IgD-negative memory B cell (primary cell): ENCODE measurements at regions not wholly inside any gene's neighbourhood (a gene's known extent, or its start where the extent isn't known, plus 50 kb on each side); places are given as distances from the start of the nearest gene placed in this dataset.

ENCODE experiments used
- H3K27ac Mint-ChIP-seq, 3 donors: one replicate each; pipeline ENCODE4 v1.8.0; 2020 to 2022; ENCODE audit warnings: mild to moderate bottlenecking in 3 of 3, mixed read lengths in 3 of 3, moderate library complexity in 1 of 3
- H3K27me3 Mint-ChIP-seq: one replicate; pipeline ENCODE4 v1.8.0; 2021; ENCODE audit warnings: mixed read lengths
- H3K36me3 Mint-ChIP-seq: one replicate; pipeline ENCODE4 v1.8.0; 2020; ENCODE audit warnings: mild to moderate bottlenecking, mixed read lengths
- H3K4me1 Mint-ChIP-seq, 3 donors: one replicate each; pipeline ENCODE4 v1.8.0; 2020 to 2022; ENCODE audit warnings: mixed read lengths in 3 of 3, mild to moderate bottlenecking in 1 of 3
- H3K4me3 Mint-ChIP-seq, 4 donors: one replicate each; pipeline ENCODE4 v1.8.0; 2020 to 2022; ENCODE audit warnings: mild to moderate bottlenecking in 4 of 4, mixed read lengths in 4 of 4, moderate library complexity in 3 of 4
- H3K9me3 Mint-ChIP-seq, 3 donors: one replicate each; pipeline ENCODE4 v1.8.0; 2020 to 2021; ENCODE audit warnings: mixed read lengths in 3 of 3, mild to moderate bottlenecking in 1 of 3

DNA sequence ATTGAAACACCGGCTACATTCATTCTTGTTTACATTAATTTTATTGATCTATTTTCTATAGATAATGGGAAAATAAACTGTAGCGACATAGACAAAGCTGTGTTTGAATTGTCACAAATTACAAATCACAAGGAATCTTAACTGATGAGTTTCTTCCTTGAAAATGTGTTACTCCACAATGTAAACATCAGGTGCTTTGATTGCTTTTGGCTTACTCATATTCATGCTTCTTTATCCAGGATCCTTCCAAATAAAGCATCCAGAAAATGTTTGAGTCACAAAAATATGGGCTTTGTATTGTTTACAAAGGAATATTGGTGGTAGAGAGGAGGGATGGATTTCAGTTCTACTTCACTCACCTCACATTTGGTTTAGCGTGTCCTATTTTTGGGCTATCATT lies 64.0 kb downstream of the BMP2 start:
- Mint-ChIP-seq H3K36me3 (no peaks in the 10 kb centered on the region), H3K27me3 (no peaks in the 10 kb centered on the region), H3K9me3 (no peaks in the 10 kb centered on the region), H3K4me1 (no peaks in the 10 kb centered on the region), H3K27ac (no peak overlapping the region), H3K4me3 (no peak overlapping the region)

DNA sequence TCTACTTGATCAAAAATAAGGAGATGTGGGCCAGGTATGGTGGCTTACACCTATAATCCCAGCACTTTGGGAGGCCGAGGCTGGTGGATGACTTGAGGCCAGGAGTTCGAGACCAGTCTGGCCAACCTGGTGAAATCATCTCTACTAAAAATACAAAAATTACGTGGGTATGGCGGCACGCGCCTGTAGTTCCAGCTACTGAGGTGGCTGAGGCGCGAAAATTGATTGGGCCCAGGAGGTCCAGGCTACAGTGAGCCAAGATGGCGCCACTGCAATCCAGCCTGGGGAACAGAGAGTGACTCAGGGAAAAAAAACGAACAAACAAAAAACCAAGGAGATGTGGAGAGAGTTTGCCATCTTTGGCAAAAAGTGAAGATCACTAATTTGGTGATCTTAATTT lies 65.3 kb downstream of the BMP2 start:
- H3K9me3 Mint-ChIP-seq = no peaks in the 10 kb centered on the region
- no peak overlapping the region for H3K4me3 Mint-ChIP-seq
- no peak overlapping the region for H3K27ac Mint-ChIP-seq
- no peaks in the 10 kb centered on the region for H3K36me3 Mint-ChIP-seq
- H3K4me1 Mint-ChIP-seq = no peaks in the 10 kb centered on the region
- no peaks in the 10 kb centered on the region for H3K27me3 Mint-ChIP-seq

DNA sequence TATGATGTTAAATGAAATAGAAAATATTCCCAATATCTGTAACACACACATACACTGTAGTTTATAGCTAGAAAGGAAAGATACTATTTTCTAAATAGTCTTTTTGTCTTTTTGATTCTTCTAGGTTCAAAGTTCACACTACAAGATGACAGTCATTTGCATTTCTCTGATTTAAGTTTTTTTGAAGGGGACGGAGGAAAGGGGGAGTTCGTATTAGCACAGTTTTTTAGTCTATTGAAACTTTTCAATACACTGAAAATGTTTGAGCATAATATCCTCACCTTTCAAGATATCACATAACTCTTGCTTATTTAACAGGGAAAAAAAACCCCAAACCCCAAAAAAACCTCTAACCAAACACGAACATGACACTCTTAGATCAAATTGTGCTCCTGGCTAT lies 68.1 kb downstream of the BMP2 start:
- Mint-ChIP-seq H3K4me3 (no peak overlapping the region), H3K27me3 (no peaks in the 10 kb centered on the region), H3K36me3 (no peaks in the 10 kb centered on the region), H3K4me1 (no peaks in the 10 kb centered on the region), H3K9me3 (peaks cover 0 to 2% (median 0%) of the 10 kb centered on the region in 3 donors), H3K27ac (no peak overlapping the region)

DNA sequence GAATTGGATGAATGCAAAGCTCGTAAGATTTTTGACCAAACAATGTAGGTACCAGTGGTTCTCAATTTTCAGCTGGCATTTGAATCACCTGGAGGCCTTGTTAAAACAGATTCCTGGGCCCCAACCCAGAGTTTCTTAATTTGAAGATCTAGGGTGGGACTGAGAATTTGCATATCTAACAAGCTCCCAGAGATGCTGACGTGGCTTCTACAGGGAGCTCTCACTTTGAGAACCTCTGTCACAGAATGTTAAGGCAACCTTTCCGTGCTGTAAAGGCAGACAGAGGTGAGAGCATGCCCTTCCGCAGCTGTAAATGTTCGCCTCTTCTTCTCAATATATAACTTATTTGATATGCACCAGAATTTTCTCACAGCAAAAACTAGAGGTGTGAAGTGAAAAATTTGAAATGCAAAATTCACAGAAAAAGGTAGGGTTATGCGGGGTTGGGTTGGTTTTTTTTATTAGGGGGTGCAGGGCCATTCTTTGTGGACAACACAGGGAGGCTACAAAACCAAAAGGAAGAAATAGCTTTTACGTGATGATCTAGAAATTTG lies 69.4 kb downstream of the BMP2 start:
- H3K27ac Mint-ChIP-seq = no peak overlapping the region
- no peaks in the 10 kb centered on the region for H3K36me3 Mint-ChIP-seq
- H3K4me1 Mint-ChIP-seq = no peaks in the 10 kb centered on the region
- H3K27me3 Mint-ChIP-seq = no peaks in the 10 kb centered on the region
- no peak overlapping the region for H3K4me3 Mint-ChIP-seq
- H3K9me3 Mint-ChIP-seq = peaks cover 0 to 3% (median 0%) of the 10 kb centered on the region in 3 donors

DNA sequence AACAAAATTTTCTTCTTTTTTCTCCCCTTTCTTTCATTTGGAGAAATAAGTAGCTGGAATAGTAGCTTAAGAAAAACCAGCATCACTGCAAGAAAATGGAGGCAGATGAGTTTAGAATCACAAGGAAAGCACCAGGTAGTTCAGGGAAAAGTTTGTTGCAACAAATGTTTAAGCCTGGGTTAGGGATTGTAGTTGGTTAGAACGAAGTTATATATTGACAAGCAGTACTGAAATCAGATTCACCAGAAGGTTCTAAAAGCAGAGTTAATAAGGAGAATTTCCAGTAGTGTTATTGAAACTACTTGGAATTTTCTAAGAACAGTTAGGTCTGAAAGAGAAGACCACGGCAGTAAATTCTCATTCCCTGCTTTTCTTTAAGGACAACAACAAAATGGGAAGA lies 70.2 kb downstream of the BMP2 start:
- no peaks in the 10 kb centered on the region for H3K36me3 Mint-ChIP-seq

DNA sequence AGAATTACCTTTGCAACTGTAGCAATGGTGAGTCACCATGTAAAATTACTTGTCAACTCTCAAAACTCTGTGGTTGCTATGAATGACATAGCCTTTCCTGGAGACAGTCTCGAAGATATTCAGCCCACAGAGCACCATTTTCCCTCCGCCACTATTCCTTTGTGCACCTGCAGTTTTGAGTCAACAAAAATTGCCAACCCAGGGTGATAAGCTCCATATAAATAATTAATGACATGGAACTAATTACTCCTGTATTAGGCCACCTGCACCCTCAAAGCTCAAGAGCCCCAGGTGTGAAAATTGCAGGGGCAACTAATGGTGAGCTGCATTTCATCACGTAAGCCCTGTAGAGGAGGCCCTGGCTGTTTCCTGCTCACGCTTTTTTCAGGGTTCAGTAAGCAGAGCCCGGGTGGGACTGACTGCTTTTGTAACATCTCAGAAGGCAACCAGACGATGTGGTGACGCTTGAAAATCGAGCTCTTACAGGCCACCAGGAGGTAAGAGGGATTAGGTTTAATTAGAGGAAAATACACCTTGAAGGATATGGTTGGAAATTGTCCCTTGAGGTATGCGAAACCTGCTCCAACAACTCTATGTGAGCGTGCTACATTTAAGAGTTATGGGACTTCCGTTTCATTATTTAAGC lies 70.8 kb downstream of the BMP2 start:
- no peak overlapping the region for H3K27ac Mint-ChIP-seq
- peaks cover 0 to 6% (median 0%) of the 10 kb centered on the region in 3 donors for H3K9me3 Mint-ChIP-seq
- H3K4me3 Mint-ChIP-seq = no peak overlapping the region
- no peaks in the 10 kb centered on the region for H3K4me1 Mint-ChIP-seq
- no peaks in the 10 kb centered on the region for H3K36me3 Mint-ChIP-seq
- H3K27me3 Mint-ChIP-seq = no peaks in the 10 kb centered on the region

More for the DNA sequence above, 70.2 kb downstream of the BMP2 start:
- Mint-ChIP-seq H3K4me3 (no peak overlapping the region), H3K4me1 (no peaks in the 10 kb centered on the region), H3K9me3 (peaks cover 0 to 6% (median 0%) of the 10 kb centered on the region in 3 donors), H3K27me3 (no peaks in the 10 kb centered on the region), H3K27ac (peak overlapping the region in 1 of 3 donors; percentile 51)

DNA sequence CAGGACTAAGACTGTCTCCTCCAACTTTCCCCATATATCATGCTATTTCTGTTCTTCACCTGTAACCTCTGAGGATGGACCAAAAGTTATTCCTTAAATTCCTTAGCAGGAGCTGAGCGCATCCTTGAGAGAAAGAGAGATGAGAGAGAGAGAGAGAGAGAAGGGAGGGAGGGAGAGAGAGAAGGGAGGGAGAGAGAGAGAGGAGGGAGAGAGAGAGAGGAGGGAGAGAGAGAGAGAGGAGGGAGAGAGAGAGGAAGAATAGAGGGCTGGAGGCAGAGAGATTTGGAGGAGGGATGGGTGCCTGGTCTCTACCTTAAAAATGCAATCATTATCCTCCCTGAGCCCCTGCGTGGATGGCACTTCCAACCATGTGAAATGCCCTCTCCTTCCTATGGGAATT lies 73.6 kb downstream of the BMP2 start:
- Mint-ChIP-seq H3K4me3 (no peak overlapping the region), H3K36me3 (no peaks in the 10 kb centered on the region), H3K27me3 (no peaks in the 10 kb centered on the region), H3K27ac (no peak overlapping the region), H3K9me3 (peaks cover 0 to 6% (median 0%) of the 10 kb centered on the region in 3 donors), H3K4me1 (no peaks in the 10 kb centered on the region)

DNA sequence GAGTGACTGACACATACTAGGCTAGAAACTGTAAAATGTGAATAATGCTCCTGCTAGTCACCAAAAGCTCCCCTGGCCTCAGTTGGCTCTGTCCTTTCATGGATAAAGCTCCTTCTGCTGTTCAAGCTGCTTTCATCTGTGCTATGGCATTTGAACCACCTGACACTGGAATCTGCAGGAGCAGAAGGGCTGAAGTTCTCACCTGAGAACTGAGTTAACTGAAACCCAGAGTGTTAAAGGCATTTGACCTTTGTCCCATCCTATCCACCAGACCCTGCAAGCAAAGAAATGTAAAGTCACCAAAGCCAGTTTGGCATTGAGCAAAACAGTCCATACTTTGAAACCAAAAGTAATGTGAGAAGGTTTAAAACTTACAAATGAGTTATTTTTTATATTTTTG lies 77.7 kb downstream of the BMP2 start:
- H3K36me3 Mint-ChIP-seq = no peaks in the 10 kb centered on the region
- peaks cover 0 to 4% (median 0%) of the 10 kb centered on the region in 3 donors for H3K9me3 Mint-ChIP-seq
- H3K27me3 Mint-ChIP-seq = no peaks in the 10 kb centered on the region

DNA sequence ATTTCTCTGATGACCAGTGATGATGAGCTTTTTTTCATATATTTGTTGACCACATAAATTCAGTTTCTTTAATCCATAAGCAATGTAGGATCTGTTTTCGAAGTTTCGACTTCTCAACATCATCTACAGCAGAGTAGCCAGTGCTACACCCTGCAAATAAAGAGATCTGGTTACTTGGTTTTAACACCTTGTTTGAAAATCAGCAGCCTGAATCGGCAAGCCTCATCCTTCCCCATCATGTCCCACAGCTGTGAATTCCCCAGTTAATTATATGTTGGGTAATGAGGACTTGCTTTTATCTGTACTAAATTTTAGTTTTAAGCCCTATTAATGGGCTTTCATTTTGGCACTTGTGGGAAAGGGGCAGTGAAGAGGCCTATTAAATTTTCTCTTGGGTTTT lies 80.6 kb downstream of the BMP2 start:
- H3K27me3 Mint-ChIP-seq = no peaks in the 10 kb centered on the region
- no peak overlapping the region for H3K4me3 Mint-ChIP-seq
- peaks cover 1% of the 10 kb centered on the region for H3K36me3 Mint-ChIP-seq
- H3K27ac Mint-ChIP-seq = no peak overlapping the region
- peaks cover 0 to 3% (median 0%) of the 10 kb centered on the region in 3 donors for H3K9me3 Mint-ChIP-seq
- H3K4me1 Mint-ChIP-seq = no peaks in the 10 kb centered on the region

More for the DNA sequence above, 77.7 kb downstream of the BMP2 start:
- H3K27ac Mint-ChIP-seq = no peak overlapping the region
- no peaks in the 10 kb centered on the region for H3K4me1 Mint-ChIP-seq
- no peak overlapping the region for H3K4me3 Mint-ChIP-seq

DNA sequence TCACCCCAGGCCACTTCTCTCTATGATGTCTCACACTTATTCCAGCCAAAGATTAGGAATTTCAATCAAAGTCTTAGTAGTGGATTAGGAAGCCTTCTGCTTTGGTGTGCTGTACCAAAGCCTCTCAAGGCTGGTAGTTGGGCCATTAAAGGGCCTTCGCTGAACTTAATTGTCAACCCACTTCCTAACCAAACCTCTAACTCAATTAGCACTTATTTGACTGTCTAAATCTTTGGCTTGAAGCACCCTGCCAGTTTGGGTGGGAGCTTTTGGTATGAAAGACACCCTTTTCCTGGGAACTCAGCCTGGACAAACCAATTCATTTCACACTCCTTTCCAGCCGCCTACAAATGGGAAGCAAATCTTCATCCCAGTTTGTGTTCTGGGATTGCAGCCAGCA lies 81.5 kb downstream of the BMP2 start:
- Mint-ChIP-seq H3K27me3 (no peaks in the 10 kb centered on the region), H3K36me3 (peaks cover 1% of the 10 kb centered on the region), H3K4me3 (no peak overlapping the region), H3K9me3 (peaks cover 0 to 3% (median 0%) of the 10 kb centered on the region in 3 donors), H3K27ac (no peak overlapping the region), H3K4me1 (no peaks in the 10 kb centered on the region)

DNA sequence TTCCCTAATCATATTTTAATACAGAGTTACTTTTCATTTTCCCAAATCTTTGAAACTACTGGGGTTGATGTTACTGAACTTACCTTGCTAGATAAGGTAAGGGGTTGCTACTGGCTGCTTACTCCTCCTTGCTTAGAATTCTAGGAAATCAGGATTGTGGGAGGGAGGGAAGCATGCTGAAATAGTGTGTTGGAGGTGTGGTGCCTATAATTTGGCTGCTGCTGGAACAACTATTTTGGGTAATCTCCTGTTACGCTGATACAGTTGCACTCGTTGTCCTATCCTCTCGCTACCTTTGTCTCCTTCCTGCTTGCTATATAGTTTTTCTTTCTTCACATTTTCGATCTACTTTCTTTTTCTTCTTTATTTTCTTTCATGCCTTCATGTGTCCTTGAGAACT lies 83.7 kb downstream of the BMP2 start:
- Mint-ChIP-seq H3K9me3 (peaks cover 0 to 3% (median 0%) of the 10 kb centered on the region in 3 donors), H3K36me3 (peaks cover 1% of the 10 kb centered on the region), H3K4me1 (no peaks in the 10 kb centered on the region), H3K27me3 (no peaks in the 10 kb centered on the region), H3K4me3 (no peak overlapping the region), H3K27ac (no peak overlapping the region)

DNA sequence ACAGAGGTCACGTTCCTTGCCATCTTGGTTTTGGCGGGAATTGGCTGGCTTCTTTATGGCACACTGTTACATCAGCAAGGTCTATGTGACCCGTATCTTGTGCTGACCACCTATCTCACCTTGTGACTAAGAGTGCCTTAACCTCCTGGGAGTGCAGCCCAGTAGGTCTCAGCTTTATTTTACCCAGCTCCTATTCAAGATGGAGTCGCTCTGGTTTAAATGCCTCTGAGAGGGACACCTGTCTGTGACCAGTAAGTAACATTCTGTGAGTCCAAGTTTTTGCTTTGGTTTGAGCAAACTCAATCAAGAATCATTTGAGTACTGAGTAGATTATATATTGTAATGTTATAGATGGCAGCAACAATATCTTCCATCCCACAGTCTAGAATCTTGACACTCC lies 85.0 kb downstream of the BMP2 start:
- H3K27ac Mint-ChIP-seq = no peak overlapping the region
- no peak overlapping the region for H3K4me3 Mint-ChIP-seq
- peaks cover 0 to 3% (median 3%) of the 10 kb centered on the region in 3 donors for H3K9me3 Mint-ChIP-seq
- no peaks in the 10 kb centered on the region for H3K27me3 Mint-ChIP-seq
- peaks cover 1% of the 10 kb centered on the region for H3K36me3 Mint-ChIP-seq
- no peaks in the 10 kb centered on the region for H3K4me1 Mint-ChIP-seq

DNA sequence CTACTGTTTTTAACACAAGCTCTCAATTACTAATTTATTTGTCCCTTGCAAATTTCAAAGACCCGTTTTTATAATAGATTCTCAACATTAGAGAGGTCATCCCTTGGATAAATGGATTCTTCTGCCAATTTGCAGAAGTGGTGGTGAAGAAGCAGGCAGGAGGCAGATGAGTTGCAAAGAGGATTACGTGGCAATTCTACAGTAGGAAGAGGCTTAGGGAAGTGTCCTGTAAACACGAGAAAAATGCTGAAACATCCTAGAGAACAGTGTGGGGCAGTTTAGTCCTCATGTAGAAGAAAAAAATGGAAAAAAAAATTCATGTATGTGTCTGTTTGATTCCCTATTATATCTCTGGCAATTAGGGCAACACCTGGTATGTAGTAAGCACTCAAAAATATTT lies 87.6 kb downstream of the BMP2 start:
- Mint-ChIP-seq H3K36me3 (peaks cover 1% of the 10 kb centered on the region), H3K9me3 (peaks cover 0 to 3% (median 3%) of the 10 kb centered on the region in 3 donors), H3K27me3 (no peaks in the 10 kb centered on the region), H3K4me1 (no peaks in the 10 kb centered on the region), H3K27ac (no peak overlapping the region), H3K4me3 (no peak overlapping the region)

DNA sequence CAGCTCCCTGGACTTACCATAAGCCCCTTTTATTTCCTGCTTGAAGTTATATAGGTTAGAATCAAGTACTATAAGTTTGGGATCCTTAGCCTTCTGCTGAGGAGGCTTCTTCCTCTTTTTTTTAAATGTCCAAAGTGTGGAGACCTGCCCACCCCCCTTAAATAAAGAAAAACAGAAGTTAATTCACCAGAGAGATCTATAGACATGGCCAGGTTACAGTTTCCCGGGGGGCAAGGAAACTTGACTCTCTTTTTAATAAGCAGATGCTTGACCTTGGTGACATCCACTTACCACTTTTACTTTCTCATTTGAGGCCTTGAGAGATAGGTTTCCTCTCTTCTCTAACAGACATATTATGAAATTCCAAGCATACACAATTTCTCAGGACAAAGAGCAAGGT lies 88.3 kb downstream of the BMP2 start:
- peaks cover 0 to 3% (median 2%) of the 10 kb centered on the region in 3 donors for H3K9me3 Mint-ChIP-seq

DNA sequence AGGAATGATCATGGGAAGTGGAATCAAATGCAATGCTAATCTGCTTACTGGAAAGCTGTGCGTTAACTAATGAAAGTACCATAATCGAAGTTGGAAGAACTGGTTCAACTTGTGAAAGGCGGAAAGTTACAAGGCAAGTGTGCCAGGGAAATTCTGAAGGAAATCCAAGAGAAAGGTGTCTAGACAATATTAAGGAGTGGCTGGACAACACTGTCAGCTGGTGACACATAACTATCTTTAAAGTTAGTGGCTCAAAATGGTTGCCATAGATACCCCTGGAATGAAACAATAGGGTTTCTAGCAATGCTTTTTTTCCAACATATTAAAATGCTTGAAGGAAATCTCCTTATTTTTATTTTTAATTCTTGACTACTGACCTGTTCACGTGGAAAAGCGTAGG lies 90.4 kb downstream of the BMP2 start:
- Mint-ChIP-seq H3K36me3 (no peaks in the 10 kb centered on the region), H3K9me3 (peaks cover 0 to 3% (median 2%) of the 10 kb centered on the region in 3 donors), H3K27ac (no peak overlapping the region), H3K4me1 (no peaks in the 10 kb centered on the region), H3K27me3 (no peaks in the 10 kb centered on the region), H3K4me3 (no peak overlapping the region)

More for the DNA sequence above, 88.3 kb downstream of the BMP2 start:
- Mint-ChIP-seq H3K27me3 (no peaks in the 10 kb centered on the region), H3K27ac (no peak overlapping the region), H3K4me3 (no peak overlapping the region), H3K36me3 (peaks cover under 1% of the 10 kb centered on the region), H3K4me1 (no peaks in the 10 kb centered on the region)

DNA sequence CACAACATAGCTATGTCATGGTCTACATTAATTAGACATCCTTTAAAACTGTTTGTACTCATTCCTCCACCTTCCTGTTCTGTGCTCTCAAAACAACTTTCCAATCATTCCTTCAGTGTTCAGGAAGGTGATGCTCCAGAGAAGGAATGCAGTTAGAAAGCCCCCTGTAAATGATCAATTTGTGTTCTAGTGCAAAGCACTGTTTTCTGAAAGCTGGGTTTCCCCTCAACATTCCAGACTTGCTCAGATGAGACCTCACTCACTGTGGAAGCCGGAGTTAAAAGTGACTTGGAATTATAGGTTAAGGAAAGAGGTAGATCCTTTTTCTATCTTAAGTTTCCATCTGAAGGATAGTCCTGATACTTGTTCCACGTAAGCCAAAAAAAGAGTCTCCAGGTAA lies 95.9 kb downstream of the BMP2 start:
- no peak overlapping the region for H3K4me3 Mint-ChIP-seq
- H3K27ac Mint-ChIP-seq = no peak overlapping the region
- no peaks in the 10 kb centered on the region for H3K36me3 Mint-ChIP-seq
- H3K27me3 Mint-ChIP-seq = no peaks in the 10 kb centered on the region
- peaks cover 0 to 4% (median 2%) of the 10 kb centered on the region in 3 donors for H3K9me3 Mint-ChIP-seq
- no peaks in the 10 kb centered on the region for H3K4me1 Mint-ChIP-seq
